Breast epithelium (tissue), 4 donors: ENCODE measurements at regions not wholly inside any gene's neighbourhood (a gene's known extent, or its start where the extent isn't known, plus 50 kb on each side); places are given as distances from the start of the nearest gene placed in this dataset.
A peak's percentile ranks its signal among the peaks of the same experiment; 100 is the strongest.

ENCODE experiments used
- DNase-seq, 2 donors: peaks; one replicate each; pipeline ENCODE4 v3.0.0-alpha.2; 2019; ENCODE audit warnings: low spot score in 2 of 2
- H3K27ac ChIP-seq, 2 donors: fragments of 200-600 bp; sonication (generic) in 1 of 2; one replicate each; pipeline ENCODE4 v1.5.1; 2016 to 2019; ENCODE audit warnings: mild to moderate bottlenecking in 1 of 2
- H3K27me3 ChIP-seq, 2 donors: fragments of 200-600 bp; sonication (generic) in 1 of 2; one replicate each; pipeline versions ENCODE4 v1.5.1 to v1.6.0; 2017 to 2019; ENCODE audit warnings: control low read depth in 1 of 2, mild to moderate bottlenecking in 1 of 2
- H3K36me3 ChIP-seq: fragments of 200-600 bp; one replicate; pipeline ENCODE4 v1.5.1; 2019
- H3K4me1 ChIP-seq, 2 donors: fragments of 200-600 bp; sonication (generic); one replicate each; pipeline ENCODE4 v1.5.1; 2016 to 2019; ENCODE audit warnings: control low read depth in 1 of 2
- H3K4me3 ChIP-seq, 3 donors: fragments of 200-600 bp; sonication (generic); 1 replicate in 2 of 3; 2 replicates in 1 of 3; pipeline ENCODE4 v1.5.1; 2016 to 2019; ENCODE audit warnings: mild to moderate bottlenecking in 3 of 3, moderate library complexity in 2 of 3
- H3K9me3 ChIP-seq, 2 donors: fragments of 200-600 bp; sonication (generic) in 1 of 2; one replicate each; pipeline ENCODE4 v1.5.1; 2016 to 2019; ENCODE audit warnings: control low read depth in 1 of 2
- POLR2A ChIP-seq: fragments of 450-650 bp; IDR thresholded peaks from one replicate; pipeline ENCODE4 v1.6.1; 2016; ENCODE audit warnings: antibody characterized with exemption, mild to moderate bottlenecking, moderate library complexity
- POLR2AphosphoS5 ChIP-seq, 3 donors: sonication (generic); formaldehyde crosslinking; IDR thresholded peaks; one replicate each; pipeline ENCODE4 v1.6.1; 2017; ENCODE audit warnings: antibody characterized with exemption in 3 of 3
- intact Hi-C: fragments of 100-400 bp; cut with DNase I; formaldehyde crosslinking; loops from one replicate; pipeline ENCODE4 v1.15.1; 2023; ENCODE audit warnings: low total_unique reads
- TF ChIP-seq, protein P1 (sequence below), 3 donors: fragments of 450-650 bp; IDR thresholded peaks; one replicate each; pipeline ENCODE4 v1.5.1; 2016 to 2017; ENCODE audit warnings: antibody characterized with exemption in 3 of 3, mild to moderate bottlenecking in 3 of 3, moderate library complexity in 3 of 3

DNA sequence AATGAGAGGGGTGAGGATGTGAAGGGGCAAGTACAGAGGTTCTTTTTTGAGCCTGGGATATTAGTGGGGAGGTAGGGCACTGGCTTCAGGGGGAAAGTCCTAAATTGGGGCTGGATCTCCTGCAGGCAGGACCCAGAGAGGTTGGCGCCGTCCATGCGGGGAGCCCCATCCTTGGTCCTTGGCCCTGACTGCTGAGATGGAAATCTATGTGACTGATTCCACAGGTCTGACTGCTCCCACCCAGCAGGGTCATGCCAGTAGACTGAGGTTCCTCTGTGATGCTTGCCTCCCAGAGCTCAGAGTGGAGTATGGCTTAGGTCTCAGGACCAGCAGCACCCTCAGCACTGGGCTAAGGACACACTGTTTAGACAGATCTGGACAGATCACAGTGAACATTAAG lies 988.6 kb upstream of the TMEM132C start:
- TF ChIP-seq POLR2AphosphoS5 (IDR thresholded peaks at IDR 0.05), result no peak
- TF ChIP-seq POLR2A, result no peak
- TF ChIP-seq, protein P1, sequence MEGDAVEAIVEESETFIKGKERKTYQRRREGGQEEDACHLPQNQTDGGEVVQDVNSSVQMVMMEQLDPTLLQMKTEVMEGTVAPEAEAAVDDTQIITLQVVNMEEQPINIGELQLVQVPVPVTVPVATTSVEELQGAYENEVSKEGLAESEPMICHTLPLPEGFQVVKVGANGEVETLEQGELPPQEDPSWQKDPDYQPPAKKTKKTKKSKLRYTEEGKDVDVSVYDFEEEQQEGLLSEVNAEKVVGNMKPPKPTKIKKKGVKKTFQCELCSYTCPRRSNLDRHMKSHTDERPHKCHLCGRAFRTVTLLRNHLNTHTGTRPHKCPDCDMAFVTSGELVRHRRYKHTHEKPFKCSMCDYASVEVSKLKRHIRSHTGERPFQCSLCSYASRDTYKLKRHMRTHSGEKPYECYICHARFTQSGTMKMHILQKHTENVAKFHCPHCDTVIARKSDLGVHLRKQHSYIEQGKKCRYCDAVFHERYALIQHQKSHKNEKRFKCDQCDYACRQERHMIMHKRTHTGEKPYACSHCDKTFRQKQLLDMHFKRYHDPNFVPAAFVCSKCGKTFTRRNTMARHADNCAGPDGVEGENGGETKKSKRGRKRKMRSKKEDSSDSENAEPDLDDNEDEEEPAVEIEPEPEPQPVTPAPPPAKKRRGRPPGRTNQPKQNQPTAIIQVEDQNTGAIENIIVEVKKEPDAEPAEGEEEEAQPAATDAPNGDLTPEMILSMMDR (IDR thresholded peaks at IDR 0.05), result no peak
- Histone ChIP-seq H3K36me3 (no peaks in the 10 kb centered on the region), H3K9me3 (no peaks in the 10 kb centered on the region), H3K4me3 (no peak overlapping the region), H3K27me3 (peaks cover 0 to 6% of the 10 kb centered on the region in 2 donors), H3K4me1 (no peaks in the 10 kb centered on the region), H3K27ac (no peak overlapping the region)
- intact Hi-C loops, result no loop called here
- no peak for DNase-seq

DNA sequence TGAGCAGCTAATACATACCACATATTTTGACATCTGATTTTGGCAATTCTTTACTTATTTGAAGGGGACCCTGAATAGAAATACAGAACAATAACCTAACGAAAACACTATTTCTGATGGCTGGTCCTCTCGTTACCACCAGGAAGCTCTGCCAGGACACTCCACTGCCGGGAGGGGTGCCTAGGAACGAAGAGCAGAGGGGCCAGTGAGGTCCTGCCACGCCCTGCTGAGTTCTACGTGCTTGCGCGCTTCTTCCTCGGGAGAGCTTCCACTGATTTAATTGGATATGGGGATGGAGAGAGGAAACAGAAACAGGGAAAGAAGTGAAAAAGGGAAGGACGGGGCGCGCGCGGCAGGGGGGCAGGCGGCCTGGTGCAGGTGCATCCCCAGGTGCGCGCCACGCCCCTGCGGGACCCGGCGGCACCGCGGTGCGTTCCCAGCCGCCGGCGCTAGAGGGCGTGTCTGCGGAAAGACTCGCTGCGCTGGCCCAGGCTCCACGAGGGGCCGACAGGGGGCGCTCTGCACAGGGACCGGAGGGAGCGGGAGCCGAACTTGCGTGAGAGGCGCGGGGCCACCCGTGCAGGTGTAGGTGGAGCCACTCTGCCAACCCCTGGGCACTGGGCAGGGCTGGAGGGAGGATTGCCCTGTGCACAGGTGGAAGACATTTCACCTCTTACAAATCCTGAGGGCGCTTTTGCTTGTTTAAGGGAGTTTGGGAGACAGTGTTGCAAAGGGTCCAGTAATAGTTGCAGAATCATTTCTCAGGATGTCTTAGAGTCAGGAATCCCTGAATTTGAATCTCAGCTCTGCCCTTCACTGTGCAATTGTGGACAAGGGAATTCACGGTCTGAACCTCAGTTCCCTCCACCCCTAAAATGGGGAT lies 986.3 kb upstream of the TMEM132C start:
- Histone ChIP-seq H3K27ac (no peak overlapping the region), H3K4me1 (no peaks in the 10 kb centered on the region), H3K9me3 (no peaks in the 10 kb centered on the region), H3K4me3 (no peak overlapping the region), H3K27me3 (peaks cover 0 to 6% of the 10 kb centered on the region in 2 donors), H3K36me3 (no peaks in the 10 kb centered on the region)
- intact Hi-C loops, result no loop called here
- DNase-seq, result no peak
- TF ChIP-seq, protein P1 (IDR thresholded peaks at IDR 0.05), result peak; percentile 17 to 55 (median 21)
- no peak for TF ChIP-seq POLR2A

DNA sequence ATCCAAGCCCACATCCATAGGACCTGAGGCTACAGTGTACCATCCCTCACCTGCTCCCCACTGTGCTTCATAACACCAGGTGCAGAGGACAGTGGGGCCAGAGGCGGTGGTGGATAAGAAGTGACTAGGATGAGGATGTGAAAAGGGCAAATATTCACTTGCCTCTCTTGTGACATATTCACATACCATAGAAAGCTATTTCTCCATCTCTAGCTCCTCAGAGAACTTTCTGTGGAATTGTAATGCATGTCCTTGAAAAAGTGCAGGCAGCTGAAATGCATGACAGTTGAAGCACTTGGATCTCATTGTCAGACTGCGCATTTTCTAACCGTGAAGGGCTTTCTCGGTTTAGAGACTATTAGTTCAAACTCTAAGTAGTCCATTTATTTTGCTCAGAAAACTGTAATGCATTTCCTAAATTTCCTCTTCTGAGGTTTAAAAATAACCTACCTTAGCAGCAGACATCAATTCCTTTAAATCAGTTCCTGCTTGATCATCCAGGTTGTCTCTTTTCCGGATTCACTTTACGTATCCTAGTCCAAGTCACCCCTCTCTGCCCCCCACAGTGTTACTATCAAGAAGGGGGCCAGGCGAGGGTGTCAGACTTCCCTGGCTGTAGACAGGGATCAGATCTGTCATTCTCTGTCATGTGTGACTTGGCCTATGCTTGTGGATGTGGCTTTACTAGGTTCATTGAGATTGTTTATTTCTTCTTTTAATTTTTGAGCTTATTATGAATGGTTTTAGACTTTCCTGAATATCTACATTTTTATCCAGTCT lies 984.0 kb upstream of the TMEM132C start:
- no peaks in the 10 kb centered on the region for H3K4me1 ChIP-seq
- intact Hi-C loops, result no loop called here
- DNase-seq, result no peak
- H3K9me3 ChIP-seq, result no peaks in the 10 kb centered on the region
- H3K4me3 ChIP-seq, result no peak overlapping the region
- peaks cover 0 to 6% of the 10 kb centered on the region in 2 donors for H3K27me3 ChIP-seq
- H3K36me3 ChIP-seq, result no peaks in the 10 kb centered on the region
- TF ChIP-seq, protein P1 (IDR thresholded peaks at IDR 0.05), result no peak
- TF ChIP-seq POLR2A (no peak), POLR2AphosphoS5 (IDR thresholded peaks at IDR 0.05) (no peak)
- no peak overlapping the region for H3K27ac ChIP-seq

DNA sequence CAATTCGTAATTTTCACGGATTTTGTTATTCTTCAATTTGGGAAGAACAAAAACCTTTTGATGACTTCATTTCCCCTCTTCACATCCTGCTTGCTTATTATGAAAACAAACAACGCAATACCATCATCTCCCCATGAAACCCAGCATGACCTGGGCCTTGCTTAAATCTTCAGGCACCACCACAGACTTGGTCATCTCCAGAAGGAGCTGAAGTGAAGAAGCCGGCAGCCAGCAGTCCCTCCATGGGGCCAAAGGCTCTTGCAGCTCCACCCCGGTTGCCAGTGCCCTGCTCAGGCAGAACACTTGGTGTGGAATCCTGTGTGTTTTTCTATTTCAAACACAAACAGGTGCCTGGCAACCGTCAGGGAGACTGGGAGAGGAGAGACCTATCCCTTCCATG lies 982.9 kb upstream of the TMEM132C start:
- Histone ChIP-seq H3K9me3 (no peaks in the 10 kb centered on the region), H3K36me3 (no peaks in the 10 kb centered on the region), H3K4me1 (no peaks in the 10 kb centered on the region), H3K27ac (no peak overlapping the region), H3K27me3 (peaks cover 0 to 6% of the 10 kb centered on the region in 2 donors), H3K4me3 (no peak overlapping the region)
- no peak for DNase-seq
- intact Hi-C loops, result no loop called here
- TF ChIP-seq POLR2AphosphoS5 (IDR thresholded peaks at IDR 0.05), result no peak
- no peak for TF ChIP-seq POLR2A
- TF ChIP-seq, protein P1 (IDR thresholded peaks at IDR 0.05), result no peak
